Esophagus squamous epithelium (tissue), 5 donors: ENCODE measurements at regions not wholly inside any gene's neighbourhood (a gene's known extent, or its start where the extent isn't known, plus 50 kb on each side); places are given as distances from the start of the nearest gene placed in this dataset.
"Not testable (repeated sequence)": the region's sequence is repeated elsewhere in the genome, so short reads cannot be mapped to it uniquely, and the experiment has no call there.

ENCODE experiments used
- DNase-seq: peaks from one replicate; lab custom pipeline; 2025; lab: John Stamatoyannopoulos, UW
- H3K27ac ChIP-seq, 4 donors: fragments of 200-600 bp; sonication (generic); one replicate each; pipeline ENCODE4 v1.5.1; 2016 to 2019; ENCODE audit warnings: mild to moderate bottlenecking in 1 of 4
- H3K27me3 ChIP-seq, 4 donors: fragments of 200-600 bp; sonication (generic); 1 replicate in 3 of 4; 2 replicates in 1 of 4; pipeline versions ENCODE4 v1.5.1 to v1.6.0; 2017 to 2021; ENCODE audit warnings: antibody characterized with exemption in 1 of 4
- H3K36me3 ChIP-seq, 3 donors: fragments of 200-600 bp; sonication (generic); one replicate each; pipeline ENCODE4 v1.5.1; 2016 to 2019
- H3K4me1 ChIP-seq, 3 donors: fragments of 200-600 bp; sonication (generic); one replicate each; pipeline ENCODE4 v1.5.1; 2017 to 2019
- H3K4me3 ChIP-seq, 4 donors: fragments of 200-600 bp; sonication (generic); 1 replicate in 3 of 4; 2 replicates in 1 of 4; pipeline ENCODE4 v1.5.1; 2016 to 2019; ENCODE audit warnings: mild to moderate bottlenecking in 2 of 4, moderate library complexity in 1 of 4
- H3K9me3 ChIP-seq, 3 donors: fragments of 200-600 bp; sonication (generic); one replicate each; pipeline ENCODE4 v1.5.1; 2016 to 2019
- POLR2A ChIP-seq, 4 donors: fragments of 450-650 bp; IDR thresholded peaks; one replicate each; pipeline ENCODE4 v1.6.1; 2017; ENCODE audit warnings: antibody characterized with exemption in 4 of 4, mild to moderate bottlenecking in 4 of 4, moderate library complexity in 3 of 4
- WGBS, 2 donors: methylation state at CpG; one replicate each; pipeline ENCODE4 v1.1.5; 2018; 5-methylcytosine and 5-hydroxymethylcytosine counted together
- intact Hi-C: fragments of 100-400 bp; cut with DNase I; formaldehyde crosslinking; loops from one replicate; pipeline ENCODE4 v1.15.0; 2022
- TF ChIP-seq, protein P1 (sequence below), 6 experiments: fragments of 450-650 bp in 4 of 6; fragments of 200-600 bp in 2 of 6; sonication (generic) in 2 of 6; IDR thresholded peaks; one replicate each; pipeline ENCODE4 v1.5.1; 2016 to 2019; ENCODE audit warnings: antibody characterized with exemption in 6 of 6, mild to moderate bottlenecking in 4 of 6, moderate library complexity in 4 of 6
- donor health status: DM: yes; HTN: yes; CAD: no.

- Histone ChIP-seq H3K36me3 (no peaks in the 10 kb centered on the region), H3K4me3 (no peak overlapping the region), H3K9me3 (no peaks in the 10 kb centered on the region), H3K27me3 (no peaks in the 10 kb centered on the region), H3K27ac (no peak overlapping the region), H3K4me1 (no peaks in the 10 kb centered on the region)
- intact Hi-C loops, result no loop called here
- TF ChIP-seq, protein P1, sequence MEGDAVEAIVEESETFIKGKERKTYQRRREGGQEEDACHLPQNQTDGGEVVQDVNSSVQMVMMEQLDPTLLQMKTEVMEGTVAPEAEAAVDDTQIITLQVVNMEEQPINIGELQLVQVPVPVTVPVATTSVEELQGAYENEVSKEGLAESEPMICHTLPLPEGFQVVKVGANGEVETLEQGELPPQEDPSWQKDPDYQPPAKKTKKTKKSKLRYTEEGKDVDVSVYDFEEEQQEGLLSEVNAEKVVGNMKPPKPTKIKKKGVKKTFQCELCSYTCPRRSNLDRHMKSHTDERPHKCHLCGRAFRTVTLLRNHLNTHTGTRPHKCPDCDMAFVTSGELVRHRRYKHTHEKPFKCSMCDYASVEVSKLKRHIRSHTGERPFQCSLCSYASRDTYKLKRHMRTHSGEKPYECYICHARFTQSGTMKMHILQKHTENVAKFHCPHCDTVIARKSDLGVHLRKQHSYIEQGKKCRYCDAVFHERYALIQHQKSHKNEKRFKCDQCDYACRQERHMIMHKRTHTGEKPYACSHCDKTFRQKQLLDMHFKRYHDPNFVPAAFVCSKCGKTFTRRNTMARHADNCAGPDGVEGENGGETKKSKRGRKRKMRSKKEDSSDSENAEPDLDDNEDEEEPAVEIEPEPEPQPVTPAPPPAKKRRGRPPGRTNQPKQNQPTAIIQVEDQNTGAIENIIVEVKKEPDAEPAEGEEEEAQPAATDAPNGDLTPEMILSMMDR (IDR thresholded peaks at IDR 0.05), result no peak
- TF ChIP-seq POLR2A (IDR thresholded peaks at IDR 0.05), result no peak
- no peak for DNase-seq
- 21 to 41% methylated on average over 2 of the region's 2 CpGs for WGBS, 2 donors
Observed at GRCh38 chr13:56173346-56173745, 967.4 kb upstream of the PRR20A start.

GRCh38 chr13:56182598-56182997, 958.1 kb upstream of the PRR20A start:
- Histone ChIP-seq H3K27me3 (no peaks in the 10 kb centered on the region), H3K27ac (no peak overlapping the region), H3K36me3 (no peaks in the 10 kb centered on the region), H3K4me1 (no peaks in the 10 kb centered on the region), H3K4me3 (no peak overlapping the region), H3K9me3 (peaks cover 0 to 18% (median 12%) of the 10 kb centered on the region in 3 donors)
- no peak for DNase-seq
- TF ChIP-seq, protein P1 (IDR thresholded peaks at IDR 0.05), result no peak
- TF ChIP-seq POLR2A (IDR thresholded peaks at IDR 0.05), result no peak
- intact Hi-C loops, result no loop called here
- WGBS, 2 donors, result 88 to 100% methylated on average over 1 of the region's 3 CpGs

GRCh38 chr13:56187331-56187730, 953.4 kb upstream of the PRR20A start:
- TF ChIP-seq POLR2A (IDR thresholded peaks at IDR 0.05), result no peak
- Histone ChIP-seq H3K9me3 (peaks cover 0 to 13% (median 12%) of the 10 kb centered on the region in 3 donors), H3K4me3 (no peak overlapping the region), H3K27me3 (no peaks in the 10 kb centered on the region), H3K4me1 (no peaks in the 10 kb centered on the region), H3K27ac (no peak overlapping the region), H3K36me3 (no peaks in the 10 kb centered on the region)
- intact Hi-C loops, result no loop called here
- DNase-seq, result no peak
- 80 to 91% methylated on average over 2 to 5 of the region's 15 CpGs for WGBS, 2 donors

DNA sequence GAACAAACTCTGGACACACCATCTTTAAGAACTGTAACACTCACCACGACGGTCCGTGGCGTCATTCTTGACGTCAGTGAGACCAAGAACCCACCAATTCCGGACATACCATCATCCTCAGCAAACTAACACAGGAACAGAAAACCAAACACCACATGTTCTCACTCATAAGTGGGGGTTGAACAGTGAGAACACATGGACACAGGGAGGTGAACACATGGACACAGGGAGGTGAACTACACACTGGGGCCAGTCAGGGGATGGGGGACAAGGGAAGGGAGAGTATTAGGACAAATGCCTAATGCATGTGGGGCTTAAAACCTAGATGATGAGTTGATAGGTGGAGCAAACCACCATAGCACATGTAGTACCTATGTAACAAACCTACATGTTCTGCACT, 952.1 kb upstream of the PRR20A start:
- not testable (repeated sequence) for H3K9me3 ChIP-seq
- 73 to 80% methylated on average over 1 to 6 of the region's 6 CpGs for WGBS, 2 donors

DNA sequence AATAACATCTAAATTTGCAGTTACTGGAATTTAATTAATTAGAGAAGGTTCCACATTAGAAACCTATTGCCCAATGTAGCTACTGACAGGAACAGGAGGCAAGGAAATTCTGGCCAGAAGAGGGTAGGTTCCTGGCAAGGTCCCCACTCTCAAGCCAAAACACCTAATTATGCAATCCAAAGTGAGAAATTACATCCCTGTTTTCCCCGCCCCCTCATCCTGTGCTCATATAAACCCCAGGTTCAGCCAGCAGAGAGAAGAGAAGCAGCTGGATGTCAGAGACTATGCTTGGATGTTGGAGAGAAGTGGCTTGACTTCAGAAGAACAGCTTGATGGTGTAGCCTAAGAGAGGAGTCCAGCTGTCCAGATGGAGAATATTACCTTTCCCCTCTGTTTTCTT, 951.3 kb upstream of the PRR20A start:
- TF ChIP-seq POLR2A (IDR thresholded peaks at IDR 0.05), result no peak
- TF ChIP-seq, protein P1 (IDR thresholded peaks at IDR 0.05), result no peak
- H3K27me3 ChIP-seq, result no peaks in the 10 kb centered on the region
- H3K4me1 ChIP-seq, result no peaks in the 10 kb centered on the region
- WGBS, 2 donors, result 57 to 78% methylated on average over 1 of the region's 1 CpG
- no peak overlapping the region for H3K27ac ChIP-seq
- intact Hi-C loops, result no loop called here
- no peak overlapping the region for H3K4me3 ChIP-seq
- peaks cover 0 to 8% (median 6%) of the 10 kb centered on the region in 3 donors for H3K9me3 ChIP-seq
- no peak for DNase-seq
- no peaks in the 10 kb centered on the region for H3K36me3 ChIP-seq

More for the DNA sequence above, 952.1 kb upstream of the PRR20A start:
- H3K27me3 ChIP-seq, H3K27ac ChIP-seq, H3K4me3 ChIP-seq, intact Hi-C loops, H3K4me1 ChIP-seq, DNase-seq, H3K36me3 ChIP-seq: not testable (repeated sequence)

GRCh38 chr13:56189978-56190377, 950.7 kb upstream of the PRR20A start:
- DNase-seq, result no peak

More at GRCh38 chr13:56189978-56190377, 950.7 kb upstream of the PRR20A start:
- Histone ChIP-seq H3K27ac (no peak overlapping the region), H3K4me3 (no peak overlapping the region), H3K4me1 (no peaks in the 10 kb centered on the region), H3K27me3 (no peaks in the 10 kb centered on the region), H3K36me3 (no peaks in the 10 kb centered on the region), H3K9me3 (peaks cover 0 to 8% (median 6%) of the 10 kb centered on the region in 3 donors)
- TF ChIP-seq POLR2A (IDR thresholded peaks at IDR 0.05), result no peak
- TF ChIP-seq, protein P1 (IDR thresholded peaks at IDR 0.05), result no peak
- intact Hi-C loops, result no loop called here
- 36 to 59% methylated on average over 2 to 4 of the region's 5 CpGs for WGBS, 2 donors
